Motor neuron (in vitro differentiated cells): ENCODE measurements at regions not wholly inside any gene's neighbourhood (a gene's known extent, or its start where the extent isn't known, plus 50 kb on each side); places are given as distances from the start of the nearest gene placed in this dataset.

Experiments
- ATAC-seq, 8 experiments: fragments of 200-7000 bp; cut with Tn5 transposase; replicated peaks in 6 of 8; 2 replicates each; pipeline ENCODE4 v1.8.0; 2021; ENCODE audit warnings: mild to moderate bottlenecking in 8 of 8, moderate library complexity in 8 of 8
- H3K27ac ChIP-seq, 2 donors: fragments of 250-450 bp; sonication (Bioruptor Pico); 2 replicates each; pipeline ENCODE4 v1.9.0; 2021; ENCODE audit warnings: antibody characterized with exemption in 2 of 2, mild to moderate bottlenecking in 2 of 2, moderate library complexity in 1 of 2
- H3K4me1 ChIP-seq, 2 donors: fragments of 250-450 bp; sonication (Bioruptor Pico); replicated peaks in 1 of 2; 2 replicates each; pipeline ENCODE4 v1.6.1; 2021; ENCODE audit warnings: antibody characterized with exemption in 2 of 2, mild to moderate bottlenecking in 2 of 2, moderate library complexity in 1 of 2
- H3K4me3 ChIP-seq, 5 donors: fragments of 250-450 bp; sonication (Bioruptor Pico); 2 replicates each; pipeline ENCODE4 v1.9.0; 2021; ENCODE audit warnings: antibody characterized with exemption in 5 of 5, mild to moderate bottlenecking in 5 of 5, moderate library complexity in 4 of 5
- WGBS, 10 experiments: fragments of 450-650 bp; shearing (Covaris generic); methylation state at CpG; one replicate each; pipeline ENCODE4 v1.0.0; 2022; 5-methylcytosine and 5-hydroxymethylcytosine counted together
- in situ Hi-C, 9 experiments: fragments of 400-800 bp; cut with MboI; loops; one replicate each; pipeline ENCODE4 v1.15.0; 2021; ENCODE audit warnings: low sequenced_read_pairs in 9 of 9, low pct_unique_long_range_greater_than_20kb in 2 of 9; ENCODE audit not compliant: unreplicated experiment in 9 of 9

- 0 to 69% (median 22%) methylated on average over 1 to 13 of the region's 14 CpGs; no CpG with 5 or more reads in 1 of the 10 experiments for WGBS, 10 experiments
- in situ Hi-C loops = no loop called here
- Histone ChIP-seq H3K4me1 (no peaks in the 10 kb centered on the region), H3K4me3 (no peak overlapping the region), H3K27ac (no peak overlapping the region)
- ATAC-seq = no peak
Observed at GRCh38 chr14:99047441-99048031, 224.5 kb downstream of the BCL11B start.

DNA sequence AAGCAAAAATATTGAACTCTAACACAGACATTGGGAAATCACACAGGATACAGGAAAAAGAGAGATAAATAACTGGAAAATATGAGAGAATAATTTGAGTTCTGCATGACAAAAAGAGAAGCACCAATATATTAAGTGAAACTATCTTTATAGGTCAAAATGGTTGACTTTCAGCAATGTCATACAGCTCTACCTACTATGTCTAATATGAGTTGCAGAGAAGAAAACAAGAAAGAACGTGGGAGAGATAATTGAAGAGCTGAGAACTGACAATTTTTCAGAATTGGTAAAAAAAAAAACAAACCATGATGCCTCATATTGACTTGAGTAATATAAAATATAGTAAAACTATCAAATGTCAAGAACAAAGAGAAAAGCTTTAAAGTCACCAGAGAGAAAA lies 221.7 kb downstream of the BCL11B start:
- 0 to 85% (median 29%) methylated on average over 1 of the region's 1 CpG; no CpG with 5 or more reads in 2 of the 10 experiments for WGBS, 10 experiments
- ATAC-seq = no peak
- Histone ChIP-seq H3K4me3 (no peak overlapping the region), H3K4me1 (no peaks in the 10 kb centered on the region), H3K27ac (no peak overlapping the region)
- in situ Hi-C loops = no loop called here

- no peak overlapping the region for H3K4me3 ChIP-seq
- ATAC-seq = no peak
- H3K4me1 ChIP-seq = no peaks in the 10 kb centered on the region
- WGBS, 10 experiments = 20 to 100% (median 87%) methylated on average over 1 to 2 of the region's 2 CpGs
- no peak overlapping the region for H3K27ac ChIP-seq
- in situ Hi-C loops = no loop called here
Observed at GRCh38 chr14:99052467-99052866, 219.5 kb downstream of the BCL11B start.

- Histone ChIP-seq H3K4me3 (no peak overlapping the region), H3K27ac (no peak overlapping the region), H3K4me1 (no peaks in the 10 kb centered on the region)
- in situ Hi-C loops = no loop called here
- ATAC-seq = peak in 1 of 8 experiments; percentile 43
- 0 to 100% (median 61%) methylated on average over 1 to 4 of the region's 4 CpGs; no CpG with 5 or more reads in 2 of the 10 experiments for WGBS, 10 experiments
Observed at GRCh38 chr14:99055019-99055418, 217.0 kb downstream of the BCL11B start.

DNA sequence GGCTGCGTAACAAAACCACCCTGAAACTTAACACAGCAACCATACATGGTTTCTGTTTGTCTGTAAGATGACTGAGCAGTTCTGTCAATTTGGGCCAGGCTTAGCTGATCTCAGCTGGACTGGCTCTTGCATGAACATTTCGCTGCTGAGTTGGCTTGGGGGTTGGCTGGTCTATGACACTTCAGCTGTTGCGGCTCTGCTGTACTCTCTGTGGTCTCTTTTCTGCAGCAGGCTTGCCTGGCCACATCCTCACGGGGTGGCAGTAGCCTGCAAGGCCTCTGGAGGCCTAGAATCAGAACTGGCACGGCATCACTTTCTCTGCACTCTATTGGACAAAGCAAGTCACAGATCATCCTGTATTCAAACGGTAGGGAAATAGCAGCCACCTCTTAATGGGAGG lies 216.2 kb downstream of the BCL11B start:
- Histone ChIP-seq H3K27ac (no peak overlapping the region), H3K4me1 (no peaks in the 10 kb centered on the region), H3K4me3 (no peak overlapping the region)
- no peak for ATAC-seq
- 13 to 88% (median 45%) methylated on average over 1 to 5 of the region's 6 CpGs; no CpG with 5 or more reads in 5 of the 10 experiments for WGBS, 10 experiments
- in situ Hi-C loops = no loop called here

- Histone ChIP-seq H3K4me3 (no peak overlapping the region), H3K4me1 (no peaks in the 10 kb centered on the region), H3K27ac (no peak overlapping the region)
- in situ Hi-C loops = no loop called here
- no peak for ATAC-seq
- 80 to 100% (median 87%) methylated on average over 1 to 3 of the region's 5 CpGs; no CpG with 5 or more reads in 7 of the 10 experiments for WGBS, 10 experiments
Observed at GRCh38 chr14:99057576-99058083, 214.4 kb downstream of the BCL11B start.

GRCh38 chr14:99058542-99058941 lies 213.5 kb downstream of the BCL11B start:
- WGBS, 10 experiments = 40 to 90% (median 73%) methylated on average over 2 to 6 of the region's 8 CpGs; no CpG with 5 or more reads in 3 of the 10 experiments
- no peaks in the 10 kb centered on the region for H3K4me1 ChIP-seq
- H3K4me3 ChIP-seq = no peak overlapping the region
- ATAC-seq = no peak
- H3K27ac ChIP-seq = no peak overlapping the region
- in situ Hi-C loops = no loop called here

DNA sequence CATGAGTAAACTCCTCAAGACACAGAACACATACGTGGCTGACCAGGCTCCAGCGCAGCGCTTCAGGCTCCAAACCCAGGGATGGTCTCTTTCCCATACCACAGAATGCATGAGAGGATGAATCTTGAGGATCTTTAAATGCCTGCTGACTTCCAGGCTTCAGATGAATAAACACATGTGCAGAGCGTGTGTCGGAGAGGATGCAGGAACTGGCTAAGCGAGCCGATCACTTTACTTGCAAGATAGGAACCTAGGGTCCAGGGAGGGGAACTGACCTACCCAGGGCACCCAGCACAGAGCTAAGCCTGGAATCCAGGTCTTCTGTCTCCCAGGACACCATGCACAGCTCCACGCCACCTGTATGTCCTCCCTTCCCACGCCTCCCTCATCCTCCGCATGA lies 209.8 kb downstream of the BCL11B start:
- ATAC-seq = no peak
- 47 to 96% (median 90%) methylated on average over 1 to 7 of the region's 10 CpGs; no CpG with 5 or more reads in 5 of the 10 experiments for WGBS, 10 experiments
- no peak overlapping the region for H3K27ac ChIP-seq
- H3K4me3 ChIP-seq = no peak overlapping the region
- H3K4me1 ChIP-seq = no peaks in the 10 kb centered on the region
- in situ Hi-C loops = no loop called here

DNA sequence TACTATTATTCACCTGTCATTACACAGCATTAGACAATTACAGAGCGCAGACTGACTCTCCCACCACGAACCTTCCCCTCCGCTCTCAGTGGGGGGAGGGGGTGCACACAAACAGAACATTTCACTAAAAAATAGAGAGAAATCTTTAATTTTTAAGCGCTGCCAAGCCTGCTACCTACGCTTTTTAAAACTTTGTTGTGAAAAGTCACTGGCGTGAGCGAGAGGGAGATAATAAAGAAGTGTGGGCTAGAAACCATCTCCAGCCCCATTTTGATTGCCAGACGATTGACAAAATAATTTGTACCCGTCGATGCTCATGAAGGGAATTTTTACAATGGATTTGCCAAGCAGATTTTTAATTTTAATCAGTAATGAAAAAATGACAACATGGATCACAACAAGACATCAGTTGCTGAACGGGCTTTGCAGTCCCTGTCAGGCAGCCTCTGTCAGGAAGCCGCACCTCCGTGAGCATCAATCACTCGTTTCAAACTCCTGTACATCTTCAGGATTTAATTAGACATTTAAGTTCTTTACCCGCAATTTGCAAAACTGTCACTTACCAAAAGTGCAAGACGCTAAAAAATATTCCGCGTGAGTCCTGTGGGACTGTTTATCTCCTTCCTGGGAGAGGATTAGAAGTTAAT lies 209.1 kb downstream of the BCL11B start:
- ATAC-seq = no peak
- Histone ChIP-seq H3K4me3 (no peak overlapping the region), H3K27ac (no peak overlapping the region), H3K4me1 (no peaks in the 10 kb centered on the region)
- in situ Hi-C loops = no loop called here
- 64 to 92% (median 83%) methylated on average over 3 to 17 of the region's 18 CpGs for WGBS, 10 experiments

GRCh38 chr14:99063620-99064225 lies 208.3 kb downstream of the BCL11B start:
- WGBS, 10 experiments = 50 to 100% (median 83%) methylated on average over 1 to 9 of the region's 10 CpGs
- no peak for ATAC-seq
- in situ Hi-C loops = no loop called here
- Histone ChIP-seq H3K27ac (no peak overlapping the region), H3K4me1 (no peaks in the 10 kb centered on the region), H3K4me3 (no peak overlapping the region)

- Histone ChIP-seq H3K4me1 (no peaks in the 10 kb centered on the region), H3K27ac (no peak overlapping the region), H3K4me3 (no peak overlapping the region)
- 15 to 92% (median 70%) methylated on average over 1 to 9 of the region's 9 CpGs; no CpG with 5 or more reads in 4 of the 10 experiments for WGBS, 10 experiments
- in situ Hi-C loops = no loop called here
- ATAC-seq = no peak
Observed at GRCh38 chr14:99064262-99064954, 207.6 kb downstream of the BCL11B start.

GRCh38 chr14:99065551-99065950 lies 206.4 kb downstream of the BCL11B start:
- in situ Hi-C loops = no loop called here
- Histone ChIP-seq H3K4me1 (no peaks in the 10 kb centered on the region), H3K27ac (no peak overlapping the region), H3K4me3 (no peak overlapping the region)
- no peak for ATAC-seq
- WGBS, 10 experiments = 83 to 100% (median 100%) methylated on average over 1 to 2 of the region's 3 CpGs; no CpG with 5 or more reads in 2 of the 10 experiments

- in situ Hi-C loops = no loop called here
- Histone ChIP-seq H3K27ac (no peak overlapping the region), H3K4me1 (no peaks in the 10 kb centered on the region), H3K4me3 (no peak overlapping the region)
- WGBS, 10 experiments = 100% methylated on average over 1 of the region's 23 CpGs; no CpG with 5 or more reads in 9 of the 10 experiments
- no peak for ATAC-seq
Observed at GRCh38 chr14:99066378-99066777, 205.6 kb downstream of the BCL11B start.
